GM19238 (cell line): ENCODE measurements at regions not wholly inside any gene's neighbourhood (a gene's known extent, or its start where the extent isn't known, plus 50 kb on each side); places are given as distances from the start of the nearest gene placed in this dataset.

Experiments
- DNase-seq: peaks from one replicate; pipeline ENCODE4 v3.0.0; 2011; ENCODE audit warnings: low spot score; ENCODE audit not compliant: insufficient read length

DNA sequence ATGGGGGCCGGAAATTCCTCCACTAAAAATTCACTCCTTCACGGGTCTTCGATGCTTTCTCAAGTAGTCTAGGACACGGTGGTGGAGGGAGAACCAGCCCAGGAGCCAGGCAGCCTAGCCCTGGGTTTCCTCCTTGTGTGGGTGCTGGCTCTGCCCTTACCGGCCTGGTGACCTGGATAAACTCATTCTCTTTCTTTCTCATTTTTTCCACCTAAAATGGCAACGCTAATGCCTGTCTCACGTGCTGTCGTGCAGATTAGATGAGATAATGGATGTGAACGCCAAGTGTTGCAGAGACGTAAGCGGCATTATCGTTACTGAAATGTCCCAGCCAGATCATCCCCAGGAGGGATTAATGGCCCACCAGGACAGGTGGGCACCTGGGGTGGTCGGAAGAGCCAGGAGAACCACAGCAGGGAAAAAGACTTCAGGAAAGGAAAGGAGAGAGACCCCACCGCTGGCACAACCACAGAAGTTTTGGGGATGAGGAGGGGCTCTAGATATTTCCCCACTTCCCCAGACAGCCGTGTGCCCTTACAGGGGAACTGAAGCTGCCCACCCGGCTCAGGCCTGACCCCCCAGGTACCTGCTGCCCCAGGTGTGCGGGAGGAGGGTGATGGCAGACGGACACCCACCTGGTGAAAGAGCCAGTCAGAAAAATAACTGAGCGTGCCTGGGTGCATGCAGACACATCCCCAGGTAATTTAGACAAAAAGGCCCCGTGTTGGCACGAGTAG lies 100.8 kb upstream of the ASAP2 start:
- no peak for DNase-seq

DNA sequence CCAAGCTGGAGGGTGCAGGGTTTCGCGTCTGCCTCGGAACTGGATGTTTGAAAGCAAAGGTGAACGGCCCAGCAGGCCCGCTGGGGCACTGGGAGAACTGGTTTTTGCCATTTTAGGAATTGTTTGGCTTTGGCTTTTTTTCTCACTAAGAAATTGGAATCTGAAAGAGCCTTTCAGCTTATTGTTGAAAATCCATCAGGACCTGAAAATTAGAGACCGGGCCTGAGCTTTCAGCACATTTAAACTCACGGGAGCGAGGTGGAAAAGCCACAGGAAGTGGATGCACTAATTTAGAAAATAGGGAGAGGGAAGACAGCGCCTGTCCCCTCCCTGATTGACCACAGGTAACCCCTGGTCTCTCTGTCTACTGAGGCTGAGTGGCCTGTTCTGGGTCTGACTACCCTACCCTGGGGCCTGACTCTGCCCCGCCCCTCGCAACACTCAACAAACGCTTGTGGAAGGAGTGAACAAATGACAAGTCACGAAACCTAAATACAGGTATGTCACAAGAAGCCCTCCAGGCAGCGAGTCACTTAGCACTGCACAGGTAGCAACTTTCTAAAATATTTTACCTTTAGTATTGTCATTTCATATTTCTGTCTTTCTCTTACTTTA lies 100.3 kb upstream of the MBOAT2 start:
- DNase-seq: no peak

DNA sequence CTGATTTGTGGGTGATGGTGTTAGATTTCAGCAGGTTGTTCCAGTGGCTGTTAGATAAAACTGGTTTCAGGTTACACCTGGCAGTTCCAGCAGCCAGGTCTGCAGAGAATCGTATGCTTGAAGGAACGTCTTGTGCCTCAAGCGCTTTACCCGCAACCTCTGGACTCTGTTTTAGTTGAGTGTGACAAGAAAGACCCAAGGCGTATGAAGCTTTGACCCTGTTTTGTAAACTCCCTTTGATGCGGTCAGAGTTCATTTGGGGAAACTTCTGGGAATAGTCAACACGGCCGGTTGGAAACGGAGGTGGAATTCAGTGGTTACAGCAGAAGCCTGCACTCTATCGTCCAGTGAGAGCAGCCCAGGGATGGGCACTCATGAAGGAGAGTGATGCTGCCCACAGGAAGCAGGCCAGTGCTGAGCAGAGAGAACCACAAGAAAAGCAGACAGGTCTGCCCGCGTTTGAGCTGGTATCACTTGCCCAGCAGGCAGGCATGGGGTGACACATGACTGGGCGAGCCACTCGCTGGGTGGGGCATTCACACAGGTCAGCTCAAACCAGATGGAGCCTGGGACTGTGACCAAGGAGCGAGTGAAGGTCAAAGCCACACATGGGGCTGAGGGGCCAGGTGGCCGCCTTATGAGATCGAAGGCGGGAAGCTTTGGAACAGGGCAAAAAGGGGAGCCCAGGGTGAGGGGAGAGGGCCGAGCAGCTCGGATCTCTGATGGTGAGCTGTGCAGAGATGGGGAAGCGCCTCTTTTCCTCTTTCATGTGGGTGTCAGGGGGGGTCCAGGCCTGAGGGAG lies 99.6 kb upstream of the MBOAT2 start:
- no peak for DNase-seq

DNA sequence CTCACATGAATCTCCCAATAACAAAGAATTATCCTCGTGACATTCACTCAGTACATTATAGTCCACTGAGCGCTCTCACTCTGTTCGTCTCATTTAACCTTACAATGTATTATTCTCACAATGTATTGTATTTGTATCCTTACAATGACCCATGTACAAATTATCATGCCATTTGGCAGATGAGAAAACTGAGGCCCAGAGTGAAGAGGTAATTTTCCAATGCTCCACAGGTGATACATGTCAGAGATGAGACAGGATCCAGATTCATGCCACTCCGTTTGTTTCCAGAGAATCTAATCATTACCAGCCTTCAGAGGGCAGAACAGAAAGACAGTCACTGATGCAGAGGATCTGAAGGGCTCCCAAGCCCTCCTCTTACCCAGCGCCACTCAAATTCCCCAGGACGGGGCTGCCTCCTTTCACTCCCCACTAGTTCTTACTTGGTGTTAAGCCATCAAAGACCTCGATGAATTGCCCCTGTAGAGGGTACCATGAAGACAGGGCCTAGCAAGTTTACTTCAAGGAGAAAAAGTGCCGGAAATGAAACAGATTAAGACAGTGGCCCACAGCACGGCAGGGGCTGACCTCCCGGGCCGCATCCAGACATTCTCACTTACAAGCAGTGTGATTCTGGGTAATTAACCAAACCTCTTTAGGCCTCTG lies 98.4 kb upstream of the MBOAT2 start:
- no peak for DNase-seq

DNA sequence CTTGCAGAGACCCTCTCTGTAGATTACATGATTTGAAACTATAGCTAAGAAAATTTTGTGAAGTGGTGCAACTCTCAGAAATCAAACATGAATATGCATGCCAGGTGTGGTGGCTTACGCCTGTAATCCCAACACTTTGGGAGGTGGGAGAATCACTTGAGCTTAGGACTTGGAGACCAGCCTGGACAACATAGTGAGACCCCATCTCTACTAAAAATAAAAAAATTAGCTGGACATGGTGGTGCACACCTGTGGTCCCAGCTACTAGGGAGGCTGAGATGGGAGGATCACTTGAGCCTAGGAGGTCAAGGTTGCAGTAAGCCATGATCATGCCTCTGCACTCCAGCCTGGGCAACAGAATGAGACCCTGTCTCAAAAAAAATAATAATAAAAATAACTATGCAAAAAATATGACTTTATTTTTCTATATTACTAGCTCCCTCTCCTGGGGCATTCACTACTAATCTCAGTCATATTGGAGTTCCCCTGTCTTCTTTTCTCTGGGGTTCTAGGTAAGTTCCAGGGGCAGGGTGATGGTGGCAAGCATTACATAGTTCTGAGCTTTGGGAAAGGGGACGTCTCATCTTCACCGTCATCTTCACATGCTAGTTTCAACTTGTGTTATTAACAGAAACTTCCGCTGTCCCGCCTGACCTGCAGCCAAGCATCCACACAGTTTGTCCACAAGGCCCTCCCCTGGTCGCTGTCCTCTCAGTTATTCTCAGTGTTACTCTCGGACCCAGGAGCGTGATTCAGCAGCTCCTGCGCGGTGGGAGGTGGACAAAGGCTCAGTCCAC lies 96.8 kb upstream of the MBOAT2 start:
- peak; percentile 34 for DNase-seq

DNA sequence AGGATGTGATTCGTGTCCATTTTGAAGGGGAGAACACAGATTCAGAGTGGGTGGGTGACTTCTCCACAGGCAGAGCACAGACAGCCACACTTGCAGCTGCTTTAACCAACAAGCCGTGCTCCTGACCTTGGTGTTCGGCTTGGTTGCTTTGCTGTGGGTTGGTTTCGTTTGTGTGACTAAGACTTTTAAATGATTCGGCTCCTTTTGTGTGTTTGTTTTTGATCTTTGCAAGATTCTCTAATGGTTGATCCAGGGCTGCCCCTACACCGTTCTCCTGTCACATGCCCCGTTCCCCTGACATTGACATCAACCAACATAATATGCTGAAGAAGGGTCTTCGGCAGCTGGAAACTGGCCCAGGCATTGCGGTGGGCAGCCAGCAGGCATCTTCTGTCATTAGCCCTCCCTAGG lies 95.9 kb upstream of the MBOAT2 start:
- peak; percentile 44 for DNase-seq

DNA sequence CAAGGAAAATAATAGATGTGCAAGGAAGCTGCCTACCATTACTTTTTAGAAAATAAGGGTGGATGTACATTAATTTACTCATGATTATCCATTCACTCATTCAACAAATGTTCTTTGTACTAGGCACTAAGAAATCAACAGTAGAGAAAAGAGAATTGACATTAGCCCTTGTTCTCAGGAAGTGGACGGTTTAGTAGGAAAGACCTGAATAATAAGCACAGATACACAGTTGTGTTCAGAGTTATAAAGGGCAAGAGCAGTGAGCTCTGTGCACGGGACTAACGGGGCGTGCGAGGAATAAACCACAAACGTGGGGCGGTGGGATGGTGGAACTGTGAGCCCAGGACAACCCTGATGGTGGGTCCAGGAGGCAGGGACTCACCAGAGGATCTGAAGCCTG lies 94.4 kb upstream of the MBOAT2 start:
- DNase-seq: no peak

DNA sequence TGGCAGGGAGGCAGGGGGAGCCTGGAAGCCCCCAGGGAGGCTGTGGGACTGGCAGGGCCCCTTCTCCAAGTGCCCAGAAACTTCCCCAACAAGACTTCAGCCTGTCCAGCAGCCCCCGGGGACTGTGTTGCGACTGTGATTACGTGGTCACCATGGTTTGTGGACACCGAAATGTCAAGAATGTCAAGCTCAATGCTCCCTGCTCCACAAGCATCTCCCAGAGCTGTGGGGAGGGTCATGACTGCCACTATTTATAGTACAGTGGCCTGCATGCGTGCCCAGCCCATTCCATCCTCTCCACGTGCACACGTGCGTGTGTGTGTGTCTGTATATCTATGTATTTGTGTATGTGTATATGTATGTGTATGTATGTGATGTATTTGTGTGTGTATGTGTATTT lies 93.8 kb upstream of the MBOAT2 start:
- no peak for DNase-seq

DNA sequence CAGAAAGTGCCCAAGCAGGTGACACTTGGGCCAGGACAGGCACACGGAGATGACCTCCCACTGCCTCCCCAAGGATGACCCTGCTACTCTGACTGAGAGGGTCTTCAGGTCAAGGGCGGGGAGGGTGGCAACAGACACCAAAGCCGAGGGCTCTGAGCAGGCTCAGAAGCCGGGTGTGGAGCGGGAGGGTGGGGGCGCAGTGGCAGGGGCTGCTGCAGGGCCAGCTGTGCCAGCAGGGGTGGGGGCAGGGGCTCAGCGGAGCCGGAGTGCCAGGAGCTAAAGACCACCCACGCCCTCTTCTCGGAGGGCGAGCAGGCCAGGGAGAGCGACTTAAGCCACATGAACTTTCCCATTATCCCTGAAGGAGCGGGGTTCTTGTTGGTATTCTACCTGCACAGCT lies 93.3 kb upstream of the MBOAT2 start:
- no peak for DNase-seq

DNA sequence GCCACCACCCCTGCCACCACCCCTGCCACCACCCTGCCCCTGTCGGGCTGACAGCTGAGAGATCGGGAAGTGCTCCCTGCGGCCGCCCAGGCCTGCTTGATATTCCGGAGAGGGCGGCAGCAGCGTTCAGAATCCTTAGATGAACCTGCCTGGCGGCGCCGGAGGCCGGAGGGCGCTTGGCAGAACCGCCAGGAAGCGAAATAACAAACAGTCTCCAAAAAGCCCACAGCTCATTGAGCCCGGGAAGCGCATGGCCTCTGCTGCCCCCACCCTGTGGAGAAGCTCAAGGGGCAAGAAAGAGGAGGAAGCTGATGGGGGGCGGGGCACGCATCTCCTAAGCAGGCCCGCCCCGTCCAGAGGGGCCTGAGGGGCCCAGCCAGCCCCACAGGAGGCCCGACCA lies 92.2 kb upstream of the MBOAT2 start:
- DNase-seq: no peak

DNA sequence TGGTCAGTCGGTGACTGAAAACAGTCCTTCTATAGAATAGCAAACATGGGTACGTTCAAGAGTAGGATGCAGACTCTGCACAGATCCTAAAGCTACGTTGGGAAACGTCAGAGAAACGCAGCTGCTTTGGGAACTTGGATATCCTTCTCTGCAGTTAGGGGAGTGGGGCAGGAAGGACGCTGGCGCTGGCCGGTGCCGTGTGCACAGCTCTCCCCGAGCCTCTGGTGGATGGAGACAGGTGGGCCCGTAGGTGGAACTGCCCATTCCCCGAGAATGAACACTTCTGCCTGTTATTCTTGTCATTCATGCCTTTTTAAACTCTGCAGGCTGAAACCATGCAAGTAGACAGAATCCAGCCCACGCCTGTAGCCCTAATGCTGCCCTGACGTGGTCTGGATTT lies 91.7 kb upstream of the MBOAT2 start:
- DNase-seq: no peak

DNA sequence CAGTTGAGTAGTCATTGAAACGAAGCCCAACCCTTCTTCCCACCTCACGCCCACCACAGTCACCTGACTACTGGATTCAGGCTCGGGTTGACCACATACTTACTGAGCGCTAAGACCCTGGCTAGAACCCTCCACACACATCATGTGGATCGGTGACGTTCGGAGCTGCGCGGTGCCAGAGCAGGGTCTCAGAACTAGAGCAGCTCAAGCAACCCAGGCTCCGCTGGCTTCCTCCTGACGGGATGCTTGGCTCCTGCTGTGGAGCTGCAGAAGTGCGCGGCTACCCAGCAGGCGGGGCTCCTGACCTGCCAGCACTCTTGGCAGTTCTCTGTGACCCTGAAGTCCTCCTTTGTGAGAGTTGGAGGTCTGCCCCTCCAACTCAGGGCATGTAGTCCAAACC lies 90.6 kb upstream of the MBOAT2 start:
- no peak for DNase-seq

DNA sequence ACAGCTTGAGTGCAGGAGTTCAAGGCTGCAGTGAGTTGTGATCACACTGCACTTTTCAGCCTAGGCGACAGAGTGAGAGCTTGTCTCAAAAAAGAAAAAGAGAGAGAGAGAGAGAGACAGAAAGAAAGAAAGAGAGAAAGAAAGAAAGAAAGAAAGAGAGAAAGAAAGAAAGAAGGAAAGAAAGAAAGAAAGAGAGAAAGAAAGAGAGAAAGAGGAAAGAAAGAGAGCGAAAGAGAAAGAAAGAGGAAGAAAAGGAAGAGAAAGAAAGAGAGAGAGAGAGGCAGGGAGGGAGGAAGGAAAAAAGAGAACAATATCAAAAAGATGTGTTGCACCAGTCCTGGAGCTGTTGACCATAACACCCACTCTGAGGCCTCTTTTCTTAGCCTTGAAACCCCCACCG lies 89.8 kb upstream of the MBOAT2 start:
- no peak for DNase-seq

DNA sequence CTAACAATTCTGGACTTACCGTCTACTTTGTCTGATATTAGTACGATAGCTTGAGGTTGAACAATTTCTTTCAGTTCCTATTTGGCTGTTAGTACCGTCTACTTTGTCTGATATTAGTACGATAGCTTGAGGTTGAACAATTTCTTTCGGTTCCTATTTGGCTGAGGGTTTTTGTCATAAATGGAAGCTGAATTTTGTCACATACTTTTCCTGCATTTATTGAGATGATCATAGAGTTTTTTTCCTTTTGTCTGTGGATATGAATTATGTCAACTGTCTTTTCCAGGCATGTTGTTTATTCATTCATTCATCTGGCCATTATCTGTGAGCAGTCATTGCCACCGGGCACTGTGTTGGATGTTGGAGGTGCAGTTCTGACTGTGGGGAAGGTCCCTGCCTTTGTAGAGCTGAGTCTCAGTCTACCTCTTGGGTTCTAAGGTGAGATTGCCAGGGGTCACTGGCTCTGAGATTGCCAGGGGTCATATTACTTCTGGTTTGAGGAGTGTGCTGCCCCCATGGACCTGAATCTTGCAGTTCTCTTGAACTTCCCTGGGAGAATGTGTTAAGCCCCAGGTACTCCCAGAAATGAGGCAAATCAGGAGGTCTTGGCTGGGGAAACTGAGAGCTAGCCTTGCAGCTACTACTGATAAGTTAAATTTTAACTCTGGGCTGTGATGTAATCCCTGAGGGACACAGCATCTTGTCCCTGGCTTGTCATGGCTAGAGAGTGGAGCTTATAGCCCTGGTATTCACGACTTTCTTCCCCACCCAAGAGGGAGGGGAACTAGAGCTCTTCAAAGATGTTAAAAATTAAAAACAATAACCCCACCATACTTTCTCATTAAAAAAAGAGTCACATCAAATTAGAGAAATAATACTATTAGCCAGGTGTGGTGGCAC lies 89.1 kb upstream of the MBOAT2 start:
- no peak for DNase-seq

DNA sequence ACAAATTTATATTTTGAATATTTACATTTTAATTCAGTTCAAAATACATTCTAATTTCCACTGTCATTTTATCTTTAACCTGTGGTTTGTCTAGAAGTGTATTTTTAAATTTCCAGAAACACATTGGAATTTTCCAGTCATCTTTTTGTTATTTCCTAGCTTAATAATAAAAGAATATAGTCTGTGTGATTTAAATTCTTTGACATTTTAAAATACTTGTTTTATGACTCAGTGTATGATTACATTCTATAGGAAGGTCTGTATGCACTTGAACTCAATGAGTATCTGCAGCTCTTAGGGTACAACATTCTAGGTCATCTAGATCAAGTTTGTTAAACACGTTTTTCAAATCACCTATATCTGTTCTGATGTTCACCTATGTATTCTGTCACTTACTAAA lies 88.3 kb upstream of the MBOAT2 start:
- DNase-seq: no peak

DNA sequence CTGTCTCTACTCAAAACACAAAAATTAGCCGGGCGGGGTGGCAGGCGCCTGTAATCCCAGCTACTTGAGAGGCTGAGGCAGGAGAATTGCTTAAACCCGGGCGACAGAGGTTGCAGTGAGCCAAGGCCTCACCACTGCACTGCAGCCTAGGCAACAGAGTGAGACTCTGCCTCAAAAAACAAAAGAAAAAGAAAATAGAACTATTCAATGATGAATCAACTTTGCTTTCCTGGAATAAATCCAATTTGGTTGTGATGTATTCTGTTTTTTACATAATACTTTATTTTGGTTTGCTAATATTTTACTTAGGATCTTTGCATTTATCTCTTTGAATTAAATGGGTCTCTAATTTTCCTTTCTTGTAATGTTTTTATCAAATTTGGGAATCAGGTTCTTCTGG lies 86.3 kb upstream of the MBOAT2 start:
- DNase-seq: no peak

DNA sequence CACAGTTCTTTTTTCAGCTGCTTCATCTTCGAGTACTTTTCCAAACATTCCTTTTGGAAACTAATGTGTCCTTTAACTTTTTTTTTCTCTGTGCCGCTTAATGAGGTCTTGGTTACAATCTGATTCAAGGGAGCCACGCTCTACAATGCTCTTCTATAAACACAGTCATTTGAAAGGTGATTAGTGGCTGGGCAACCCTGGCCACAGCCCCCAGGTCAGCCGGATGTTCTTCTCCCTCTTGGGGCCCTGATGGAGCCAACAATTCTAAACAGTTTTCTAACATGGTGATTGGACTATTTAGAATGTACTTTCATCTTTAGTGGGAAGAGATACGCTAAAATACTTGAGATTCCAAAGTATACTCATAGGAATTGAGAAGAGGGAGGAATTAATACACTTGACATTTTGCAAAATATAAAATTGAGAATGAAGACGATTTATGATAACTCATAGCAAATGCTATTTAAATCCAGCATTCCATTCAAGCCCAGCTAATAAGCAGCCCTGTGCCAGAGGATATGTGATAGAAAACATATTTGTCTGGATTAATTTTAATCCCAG lies 83.7 kb upstream of the MBOAT2 start:
- no peak for DNase-seq

DNA sequence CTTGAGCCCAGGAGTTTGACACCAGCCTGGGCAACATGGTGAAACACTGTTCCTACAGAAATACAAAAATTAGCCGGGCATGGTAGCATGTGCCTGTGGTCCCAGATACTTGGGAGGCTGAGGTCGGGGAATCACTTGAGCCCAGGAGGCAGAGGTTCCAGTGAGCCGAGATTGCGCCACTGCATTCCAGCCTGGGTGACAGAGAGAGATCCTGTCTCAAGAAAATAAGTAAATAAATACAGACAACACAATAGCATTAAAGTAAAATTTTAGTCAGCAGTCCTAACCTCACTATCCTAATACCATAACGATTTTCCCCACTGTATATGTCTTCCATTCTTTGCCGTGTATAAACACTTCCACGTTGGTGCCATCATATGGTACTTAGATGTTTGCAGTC lies 83.0 kb upstream of the MBOAT2 start:
- DNase-seq: no peak

DNA sequence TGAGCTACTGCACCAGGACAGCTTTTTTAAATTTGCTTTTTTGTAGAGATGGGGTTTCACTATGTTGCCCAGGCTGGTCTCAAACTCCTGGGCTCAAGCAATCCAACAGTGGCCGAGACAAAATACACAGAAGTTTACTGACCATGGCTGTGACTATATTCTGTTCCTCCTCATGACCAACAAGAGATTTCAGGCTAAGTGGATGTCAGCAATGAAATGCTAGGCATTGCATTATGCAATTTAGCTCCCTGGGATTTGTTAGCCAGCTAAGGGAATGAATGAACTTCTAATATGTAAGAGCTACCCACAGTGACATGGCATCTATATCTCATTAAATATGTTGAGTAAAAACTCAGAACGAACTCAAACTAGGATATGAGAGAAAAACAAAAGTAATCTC lies 81.9 kb upstream of the MBOAT2 start:
- no peak for DNase-seq

DNA sequence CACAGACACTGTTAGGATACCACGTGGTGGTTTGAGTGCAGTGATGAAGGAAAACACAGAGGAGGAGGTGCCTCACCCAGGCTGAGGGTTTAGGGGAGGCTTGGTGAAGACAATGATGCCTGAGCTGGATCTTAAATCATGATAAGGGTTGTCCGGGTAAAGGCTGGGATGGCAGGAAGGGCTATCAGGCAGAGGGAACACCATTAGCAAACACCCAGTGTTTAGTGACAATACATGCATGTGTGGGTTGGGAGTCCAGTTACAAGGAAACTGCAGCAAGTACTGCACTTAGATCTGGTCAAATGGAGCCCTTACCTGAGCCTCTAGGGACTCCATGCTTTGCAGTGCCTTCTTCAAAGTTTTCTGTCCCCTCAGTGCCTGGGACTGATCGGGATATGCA lies 79.8 kb upstream of the MBOAT2 start:
- no peak for DNase-seq
